Stomach (tissue), 8 donors: ENCODE measurements at regions not wholly inside any gene's neighbourhood (a gene's known extent, or its start where the extent isn't known, plus 50 kb on each side); places are given as distances from the start of the nearest gene placed in this dataset.

Experiments used
- DNase-seq, 2 donors: peaks; one replicate each; pipeline versions ENCODE4 v3.0.0 to v3.0.0-alpha.2; 2013 to 2019
- H3K27ac ChIP-seq, 5 donors: fragments of 200-600 bp in 4 of 5; sonication (generic) in 4 of 5; one replicate each; pipeline ENCODE4 v1.5.1; 2013 to 2019; ENCODE audit warnings: mild to moderate bottlenecking in 1 of 5, moderate library complexity in 1 of 5
- H3K27me3 ChIP-seq, 3 donors: fragments of 200-600 bp; sonication (generic); one replicate each; pipeline ENCODE4 v1.5.1; 2017 to 2019; ENCODE audit warnings: mixed run types in 1 of 3
- H3K36me3 ChIP-seq, 4 donors: fragments of 200-600 bp; sonication (generic); 1 replicate in 3 of 4; 2 replicates in 1 of 4; pipeline ENCODE4 v1.5.1; 2016 to 2019
- H3K4me1 ChIP-seq, 4 donors: fragments of 200-600 bp; sonication (generic); one replicate each; pipeline ENCODE4 v1.5.1; 2016 to 2019
- H3K4me3 ChIP-seq, 4 donors: fragments of 200-600 bp; sonication (generic) in 3 of 4; one replicate each; pipeline ENCODE4 v1.5.1; 2016 to 2019; ENCODE audit warnings: mild to moderate bottlenecking in 1 of 4
- H3K9me3 ChIP-seq, 4 donors: fragments of 200-600 bp; sonication (generic); one replicate each; pipeline ENCODE4 v1.5.1; 2016 to 2019
- CTCF ChIP-seq, 7 experiments: fragments of 450-650 bp in 4 of 7; fragments of 200-600 bp in 3 of 7; sonication (generic) in 3 of 7; IDR thresholded peaks; one replicate each; pipeline ENCODE4 v1.5.1; 2016 to 2019; ENCODE audit warnings: antibody characterized with exemption in 7 of 7, control low read depth in 2 of 7, mild to moderate bottlenecking in 1 of 7
- EP300 ChIP-seq: sonication (generic); formaldehyde crosslinking; IDR thresholded peaks from one replicate; pipeline ENCODE4 v1.6.1; 2017; ENCODE audit warnings: antibody characterized with exemption
- POLR2A ChIP-seq, 4 donors: fragments of 450-650 bp; IDR thresholded peaks; one replicate each; pipeline ENCODE4 v1.6.1; 2016; ENCODE audit warnings: antibody characterized with exemption in 4 of 4, control low read depth in 2 of 4, mild to moderate bottlenecking in 1 of 4, moderate library complexity in 1 of 4
- POLR2AphosphoS5 ChIP-seq, 3 donors: sonication (generic); formaldehyde crosslinking; IDR thresholded peaks; one replicate each; pipeline ENCODE4 v1.6.1; 2016; ENCODE audit warnings: antibody characterized with exemption in 3 of 3
- WGBS, 5 donors: extraction: QIAGEN DNeasy Blood & Tissue Kit in 3 of 5; methylation state at CpG; one replicate each; pipeline versions ENCODE4 v1.1.5 to v1.1.7; 2013 to 2018; 5-methylcytosine and 5-hydroxymethylcytosine counted together
- intact Hi-C: fragments of 100-400 bp; cut with DNase I; formaldehyde crosslinking; loops from one replicate; pipeline ENCODE4 v1.15.1; 2023; ENCODE audit warnings: low total_unique reads
- donor health status: healthy with polysubstance abuse.
- donor health status: Bipolar disorder and iron deficiency.
- donor health status: healthy.

DNA sequence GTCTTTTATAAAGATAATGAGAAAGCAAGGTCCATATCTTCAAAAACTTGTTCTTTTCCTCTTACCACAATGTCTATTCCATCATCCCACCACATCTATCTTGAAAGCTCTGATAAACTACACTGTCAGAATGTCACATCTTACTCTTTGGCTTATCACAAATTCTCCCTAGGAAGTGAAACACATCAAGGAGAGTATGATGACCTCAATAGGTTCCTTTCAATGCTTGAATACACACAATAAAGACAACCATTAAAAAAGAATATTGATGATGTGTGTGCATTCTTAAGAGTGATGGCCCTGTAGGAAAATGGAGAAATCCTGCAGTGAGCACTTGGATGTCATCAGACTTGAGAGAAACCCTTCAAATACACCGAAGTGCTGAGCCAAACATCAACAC, 918.1 kb upstream of the SORCS1 start:
- TF ChIP-seq EP300 = no peak
- no peak for TF ChIP-seq POLR2A (IDR thresholded peaks at IDR 0.05)
- TF ChIP-seq POLR2AphosphoS5 (IDR thresholded peaks at IDR 0.05) = no peak
- TF ChIP-seq CTCF (IDR thresholded peaks at IDR 0.05) = no peak
- Histone ChIP-seq H3K27me3 (no peaks in the 10 kb centered on the region), H3K27ac (no peak overlapping the region), H3K4me3 (no peak overlapping the region), H3K36me3 (no peaks in the 10 kb centered on the region), H3K9me3 (no peaks in the 10 kb centered on the region), H3K4me1 (no peaks in the 10 kb centered on the region)
- intact Hi-C loops = no loop called here
- DNase-seq = no peak
- WGBS, 5 donors = 28 to 77% (median 50%) methylated on average over 1 of the region's 1 CpG

DNA sequence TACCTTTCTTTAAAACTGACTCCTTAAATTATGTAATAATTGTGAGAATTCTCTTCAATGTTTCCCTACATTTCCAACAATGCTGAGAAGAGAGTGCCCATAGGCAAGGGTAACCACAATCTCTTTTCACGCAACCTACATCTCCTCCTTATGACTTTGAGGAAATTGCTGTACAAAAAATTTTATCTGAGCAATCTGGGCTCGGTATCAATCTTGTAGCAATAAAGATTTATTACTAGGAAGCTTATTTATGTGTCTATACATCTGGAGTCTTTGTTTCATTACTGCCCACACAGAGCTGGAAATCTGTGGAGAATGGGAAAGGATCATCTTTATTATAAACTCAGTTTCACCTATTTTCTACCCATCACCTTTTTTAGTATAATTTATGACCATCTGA, 913.8 kb upstream of the SORCS1 start:
- Histone ChIP-seq H3K36me3 (no peaks in the 10 kb centered on the region), H3K4me3 (no peak overlapping the region), H3K27ac (no peak overlapping the region), H3K9me3 (no peaks in the 10 kb centered on the region), H3K27me3 (no peaks in the 10 kb centered on the region), H3K4me1 (no peaks in the 10 kb centered on the region)
- intact Hi-C loops = no loop called here
- no peak for DNase-seq
- WGBS, 5 donors = 61 to 79% (median 71%) methylated on average over 2 of the region's 2 CpGs
- TF ChIP-seq EP300 (no peak), POLR2AphosphoS5 (IDR thresholded peaks at IDR 0.05) (no peak), CTCF (IDR thresholded peaks at IDR 0.05) (no peak), POLR2A (IDR thresholded peaks at IDR 0.05) (no peak)

DNA sequence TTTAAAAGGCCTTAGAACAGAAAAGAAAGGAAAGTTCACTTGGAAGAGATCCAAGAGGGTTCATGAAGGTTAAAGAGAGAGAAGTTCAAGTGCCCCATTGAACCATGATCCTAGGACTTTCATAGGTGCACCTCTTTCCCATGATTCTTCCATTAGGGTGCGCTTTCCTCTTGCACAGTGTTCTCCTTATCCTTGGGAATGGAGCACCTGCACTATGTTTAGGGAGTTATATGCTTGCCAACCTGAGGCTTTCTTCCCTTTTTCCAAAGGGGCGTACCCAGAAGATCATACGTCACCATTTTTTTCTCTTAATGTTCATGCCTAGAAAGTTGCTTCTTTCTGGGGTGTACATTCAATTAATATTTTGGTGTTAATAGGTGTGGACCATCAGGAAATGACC, 908.0 kb upstream of the SORCS1 start:
- 83 to 96% (median 89%) methylated on average over 3 of the region's 3 CpGs for WGBS, 5 donors
- Histone ChIP-seq H3K9me3 (no peaks in the 10 kb centered on the region), H3K27me3 (no peaks in the 10 kb centered on the region), H3K27ac (no peak overlapping the region), H3K36me3 (no peaks in the 10 kb centered on the region), H3K4me3 (no peak overlapping the region), H3K4me1 (no peaks in the 10 kb centered on the region)
- intact Hi-C loops = no loop called here
- DNase-seq = no peak
- TF ChIP-seq POLR2A (IDR thresholded peaks at IDR 0.05) (no peak), POLR2AphosphoS5 (IDR thresholded peaks at IDR 0.05) (no peak), EP300 (no peak), CTCF (IDR thresholded peaks at IDR 0.05) (no peak)

- Histone ChIP-seq H3K27me3 (no peaks in the 10 kb centered on the region), H3K4me1 (no peaks in the 10 kb centered on the region), H3K36me3 (no peaks in the 10 kb centered on the region), H3K27ac (no peak overlapping the region), H3K9me3 (no peaks in the 10 kb centered on the region), H3K4me3 (no peak overlapping the region)
- intact Hi-C loops = no loop called here
- 45 to 76% (median 69%) methylated on average over 2 of the region's 2 CpGs for WGBS, 5 donors
- DNase-seq = no peak
- no peak for TF ChIP-seq POLR2A (IDR thresholded peaks at IDR 0.05)
- TF ChIP-seq CTCF (IDR thresholded peaks at IDR 0.05) = no peak
- no peak for TF ChIP-seq POLR2AphosphoS5 (IDR thresholded peaks at IDR 0.05)
- no peak for TF ChIP-seq EP300
These were observed 906.3 kb upstream of the SORCS1 start for GRCh38 chr10:108070789-108071188.

DNA sequence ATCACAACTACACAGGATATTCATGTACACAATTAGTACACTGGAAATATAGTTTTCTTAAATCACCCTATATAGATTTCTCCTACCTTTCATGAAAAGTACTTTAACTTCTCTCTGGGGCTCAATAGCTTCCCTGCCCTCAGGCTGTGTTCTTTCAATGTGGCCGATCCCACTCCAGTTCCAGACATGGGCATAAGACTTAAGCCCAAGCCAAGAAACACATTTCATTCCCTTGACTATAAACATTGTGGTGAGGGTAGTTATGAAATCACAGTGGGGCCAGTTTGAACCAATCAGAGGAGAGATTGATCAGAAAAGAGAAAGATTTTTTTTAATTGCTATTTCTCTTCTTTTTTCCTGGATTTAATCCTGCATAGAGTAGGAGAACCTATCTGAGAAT, 904.6 kb upstream of the SORCS1 start:
- H3K4me3 ChIP-seq = no peak overlapping the region
- no peaks in the 10 kb centered on the region for H3K27me3 ChIP-seq
- no peaks in the 10 kb centered on the region for H3K4me1 ChIP-seq
- TF ChIP-seq POLR2A (IDR thresholded peaks at IDR 0.05) = no peak
- no peak for TF ChIP-seq EP300
- no peak for TF ChIP-seq POLR2AphosphoS5 (IDR thresholded peaks at IDR 0.05)
- no peak overlapping the region for H3K27ac ChIP-seq
- DNase-seq = no peak
- no peaks in the 10 kb centered on the region for H3K36me3 ChIP-seq
- no peaks in the 10 kb centered on the region for H3K9me3 ChIP-seq
- intact Hi-C loops = no loop called here
- 86 to 95% (median 93%) methylated on average over 1 of the region's 1 CpG for WGBS, 5 donors
